ENCODE measurements at regions not wholly inside any gene's neighbourhood (a gene's known extent, or its start where the extent isn't known, plus 50 kb on each side); places are given as distances from the start of the nearest gene placed in this dataset.

- no TSS peak for BruUV-seq (replicated peaks)
- H3K4me3 ChIP-seq (ENCODE audit: low read depth, low read length), result no peak overlapping the region
- Mint-ChIP-seq H3K9me3 (ENCODE audit: unreplicated experiment) (peaks cover 38% of the 10 kb centered on the region), H3K27me3 (ENCODE audit: insufficient read depth, unreplicated experiment) (no peaks in the 10 kb centered on the region), H3K4me3 (ENCODE audit: unreplicated experiment) (no peak overlapping the region), H3K4me1 (ENCODE audit: low read depth, unreplicated experiment) (no peaks in the 10 kb centered on the region), H3K36me3 (ENCODE audit: insufficient read depth, unreplicated experiment) (peaks cover 6% of the 10 kb centered on the region), H3K27ac (ENCODE audit: unreplicated experiment) (no peak overlapping the region)
- TF ChIP-seq CTCF (IDR thresholded peaks at IDR 0.05; ENCODE audit: insufficient read depth in 1 of 2, low read depth in 1 of 2, low read length in 1 of 2, severe bottlenecking in 1 of 2, unreplicated experiment in 1 of 2), result no peak
- H3K9me3 ChIP-seq, result peaks cover 13% of the 10 kb centered on the region
- H3K27me3 ChIP-seq (replicated peaks; ENCODE audit: control insufficient read depth, insufficient read depth, low read length), result no peaks in the 10 kb centered on the region
- no peaks in the 10 kb centered on the region for H3K36me3 ChIP-seq (ENCODE audit: control insufficient read depth, insufficient read depth, low read length)
- ChIA-PET CTCF (no interaction called here), POLR2A (no interaction called here)
- intact Hi-C loops (cut with micrococcal nuclease; ENCODE audit: unreplicated experiment), result no loop called here
- no peak for DNase-seq
- H3K4me1 ChIP-seq, result no peaks in the 10 kb centered on the region
Observed at GRCh38 chr16:72639494-72639893, 408.4 kb downstream of the ZFHX3 start.

GRCh38 chr16:72637306-72637705 lies 410.6 kb downstream of the ZFHX3 start:
- no peak overlapping the region for H3K27ac Mint-ChIP-seq (ENCODE audit: unreplicated experiment)
- H3K4me3 ChIP-seq (ENCODE audit: low read depth, low read length), result no peak overlapping the region
- TF ChIP-seq CTCF (IDR thresholded peaks at IDR 0.05; ENCODE audit: insufficient read depth in 1 of 2, low read depth in 1 of 2, low read length in 1 of 2, severe bottlenecking in 1 of 2, unreplicated experiment in 1 of 2), result no peak
- H3K27me3 Mint-ChIP-seq (ENCODE audit: insufficient read depth, unreplicated experiment), result no peaks in the 10 kb centered on the region
- H3K27me3 ChIP-seq (replicated peaks; ENCODE audit: control insufficient read depth, insufficient read depth, low read length), result no peaks in the 10 kb centered on the region
- no peaks in the 10 kb centered on the region for H3K36me3 ChIP-seq (ENCODE audit: control insufficient read depth, insufficient read depth, low read length)
- no peak overlapping the region for H3K4me3 Mint-ChIP-seq (ENCODE audit: unreplicated experiment)
- H3K9me3 ChIP-seq, result peaks cover 13% of the 10 kb centered on the region
- intact Hi-C loops (cut with micrococcal nuclease; ENCODE audit: unreplicated experiment), result no loop called here
- no peak for DNase-seq
- ChIA-PET POLR2A (no interaction called here), CTCF (no interaction called here)
- H3K36me3 Mint-ChIP-seq (ENCODE audit: insufficient read depth, unreplicated experiment), result peaks cover 6% of the 10 kb centered on the region
- peaks cover 38% of the 10 kb centered on the region for H3K9me3 Mint-ChIP-seq (ENCODE audit: unreplicated experiment)
- no peaks in the 10 kb centered on the region for H3K4me1 ChIP-seq
- no peaks in the 10 kb centered on the region for H3K4me1 Mint-ChIP-seq (ENCODE audit: low read depth, unreplicated experiment)
- BruUV-seq (replicated peaks), result no TSS peak

- H3K27me3 ChIP-seq (replicated peaks; ENCODE audit: control insufficient read depth, insufficient read depth, low read length), result no peaks in the 10 kb centered on the region
- H3K27ac Mint-ChIP-seq (ENCODE audit: unreplicated experiment), result no peak overlapping the region
- H3K4me1 ChIP-seq, result no peaks in the 10 kb centered on the region
- no peak for DNase-seq
- H3K36me3 Mint-ChIP-seq (ENCODE audit: insufficient read depth, unreplicated experiment), result peaks cover 6% of the 10 kb centered on the region
- peaks cover 8% of the 10 kb centered on the region for H3K9me3 ChIP-seq
- no peak for TF ChIP-seq CTCF (IDR thresholded peaks at IDR 0.05; ENCODE audit: insufficient read depth in 1 of 2, low read depth in 1 of 2, low read length in 1 of 2, severe bottlenecking in 1 of 2, unreplicated experiment in 1 of 2)
- no peak overlapping the region for H3K4me3 ChIP-seq (ENCODE audit: low read depth, low read length)
- BruUV-seq (replicated peaks), result no TSS peak
- H3K9me3 Mint-ChIP-seq (ENCODE audit: unreplicated experiment), result peaks cover 27% of the 10 kb centered on the region
- no peak overlapping the region for H3K4me3 Mint-ChIP-seq (ENCODE audit: unreplicated experiment)
- ChIA-PET POLR2A (no interaction called here), CTCF (no interaction called here)
- H3K27me3 Mint-ChIP-seq (ENCODE audit: insufficient read depth, unreplicated experiment), result no peaks in the 10 kb centered on the region
- no peaks in the 10 kb centered on the region for H3K36me3 ChIP-seq (ENCODE audit: control insufficient read depth, insufficient read depth, low read length)
- no peaks in the 10 kb centered on the region for H3K4me1 Mint-ChIP-seq (ENCODE audit: low read depth, unreplicated experiment)
- intact Hi-C loops (cut with micrococcal nuclease; ENCODE audit: unreplicated experiment), result no loop called here
Observed at GRCh38 chr16:72635694-72636093, 412.2 kb downstream of the ZFHX3 start.
